ENCODE measurements at regions not wholly inside any gene's neighbourhood (a gene's known extent, or its start where the extent isn't known, plus 50 kb on each side); places are given as distances from the start of the nearest gene placed in this dataset.

- TF ChIP-seq CTCF (conservative IDR thresholded peaks at IDR 0.05) = no peak
- no peak for TF ChIP-seq ZFX (IDR thresholded peaks at IDR 0.05)
Observed at GRCh38 chr6:81246200-81246599, 506.3 kb downstream of the TENT5A start.
